HEK293T (cell line): ENCODE measurements at regions not wholly inside any gene's neighbourhood (a gene's known extent, or its start where the extent isn't known, plus 50 kb on each side); places are given as distances from the start of the nearest gene placed in this dataset.

Experiments
- CTCF ChIA-PET: fragments of 350-600 bp; formaldehyde crosslinking; extraction: SDS; loops from one replicate; lab custom pipeline; 2021; ENCODE audit warnings: antibody characterized with exemption, inconsistent platforms; lab: Yijun Ruan, JAX
- POLR2A ChIA-PET: fragments of 350-600 bp; formaldehyde crosslinking; extraction: SDS; loops from one replicate; lab custom pipeline; 2020; ENCODE audit warnings: antibody characterized with exemption, inconsistent platforms; lab: Yijun Ruan, JAX
- DNase-seq: peaks from one replicate; pipeline ENCODE4 v3.0.0; 2012; ENCODE audit warnings: mixed read lengths; ENCODE audit errors: extremely low spot score
- ARNT ChIP-seq: fragments of 450-650 bp; IDR thresholded peaks from 2 replicates; pipeline ENCODE4 v1.6.1; 2017; ENCODE audit warnings: mild to moderate bottlenecking
- BHLHE40 ChIP-seq: fragments of 450-650 bp; IDR thresholded peaks from 2 replicates; pipeline ENCODE4 v1.6.1; 2016; ENCODE audit warnings: mild to moderate bottlenecking, moderate library complexity, borderline replicate concordance
- CTBP1 ChIP-seq: fragments of 450-650 bp; IDR thresholded peaks from 2 replicates; pipeline ENCODE4 v1.6.1; 2016; ENCODE audit warnings: borderline replicate concordance
- ELF4 ChIP-seq: fragments of 450-650 bp; IDR thresholded peaks from 2 replicates; pipeline ENCODE4 v1.6.1; 2017; ENCODE audit warnings: antibody characterized with exemption
- FOXA1 ChIP-seq: fragments of 450-650 bp; IDR thresholded peaks from 2 replicates; pipeline ENCODE4 v1.6.1; 2016; ENCODE audit warnings: mild to moderate bottlenecking
- FOXK2 ChIP-seq: fragments of 450-650 bp; IDR thresholded peaks from 2 replicates; pipeline ENCODE4 v1.6.1; 2016; ENCODE audit warnings: mild to moderate bottlenecking
- FOXM1 ChIP-seq: fragments of 450-650 bp; IDR thresholded peaks from 2 replicates; pipeline ENCODE4 v1.6.1; 2017; ENCODE audit warnings: mild to moderate bottlenecking, borderline replicate concordance
- HDGF ChIP-seq: fragments of 450-650 bp; IDR thresholded peaks from 2 replicates; pipeline ENCODE4 v1.6.1; 2017; ENCODE audit warnings: antibody characterized with exemption, borderline replicate concordance
- L3MBTL2 ChIP-seq: fragments of 450-650 bp; conservative IDR thresholded peaks from 2 replicates; pipeline ENCODE4 v1.6.1; 2016; ENCODE audit warnings: mild to moderate bottlenecking
- LEF1 ChIP-seq: fragments of 450-650 bp; IDR thresholded peaks from 2 replicates; pipeline ENCODE4 v1.6.1; 2017; ENCODE audit warnings: mild to moderate bottlenecking, borderline replicate concordance
- NFRKB ChIP-seq: fragments of 450-650 bp; IDR thresholded peaks from 2 replicates; pipeline ENCODE4 v1.6.1; 2016; ENCODE audit warnings: mild to moderate bottlenecking, moderate library complexity
- SP1 ChIP-seq: fragments of 450-650 bp; IDR thresholded peaks from 2 replicates; pipeline ENCODE4 v1.6.1; 2017
- SUZ12 ChIP-seq: fragments of 450-650 bp; IDR thresholded peaks from 2 replicates; pipeline ENCODE4 v1.6.1; 2016; ENCODE audit warnings: mild to moderate bottlenecking
- TARDBP ChIP-seq: fragments of 450-650 bp; IDR thresholded peaks from 2 replicates; pipeline ENCODE4 v1.6.1; 2016
- ZNF384 ChIP-seq: fragments of 450-650 bp; IDR thresholded peaks from 2 replicates; pipeline ENCODE4 v1.6.1; 2016
- TF ChIP-seq, protein P1 (sequence below): fragments of 450-650 bp; IDR thresholded peaks from 2 replicates; pipeline ENCODE4 v1.6.1; 2016

DNA sequence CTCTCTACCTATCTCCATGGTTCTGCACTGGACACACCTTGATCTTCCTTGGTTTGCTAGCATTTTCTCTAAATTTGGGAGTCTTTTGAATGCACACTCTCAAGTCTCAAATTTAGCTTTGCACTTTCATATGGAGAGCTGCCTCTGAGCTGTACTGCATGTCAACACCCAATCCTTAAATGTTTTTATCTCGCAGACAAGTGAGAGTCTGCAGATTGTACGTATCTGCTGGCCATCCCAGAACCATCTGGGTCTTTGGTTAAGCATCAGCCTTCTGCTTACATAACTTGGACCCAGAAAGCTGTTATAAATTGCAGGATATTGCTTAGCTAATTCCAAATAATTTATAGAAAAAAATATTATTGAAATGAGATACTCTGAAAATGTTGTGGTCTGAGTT lies 111.4 kb upstream of the GRAMD2B start:
- CTCF ChIA-PET, result no interaction called here
- TF ChIP-seq, protein P1, sequence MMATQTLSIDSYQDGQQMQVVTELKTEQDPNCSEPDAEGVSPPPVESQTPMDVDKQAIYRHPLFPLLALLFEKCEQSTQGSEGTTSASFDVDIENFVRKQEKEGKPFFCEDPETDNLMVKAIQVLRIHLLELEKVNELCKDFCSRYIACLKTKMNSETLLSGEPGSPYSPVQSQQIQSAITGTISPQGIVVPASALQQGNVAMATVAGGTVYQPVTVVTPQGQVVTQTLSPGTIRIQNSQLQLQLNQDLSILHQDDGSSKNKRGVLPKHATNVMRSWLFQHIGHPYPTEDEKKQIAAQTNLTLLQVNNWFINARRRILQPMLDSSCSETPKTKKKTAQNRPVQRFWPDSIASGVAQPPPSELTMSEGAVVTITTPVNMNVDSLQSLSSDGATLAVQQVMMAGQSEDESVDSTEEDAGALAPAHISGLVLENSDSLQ, result no peak
- TF ChIP-seq TARDBP, result no peak
- TF ChIP-seq NFRKB, result no peak
- TF ChIP-seq CTBP1, result no peak
- no peak for TF ChIP-seq L3MBTL2
- no peak for TF ChIP-seq ELF4
- no peak for TF ChIP-seq ARNT
- TF ChIP-seq LEF1, result no peak
- TF ChIP-seq BHLHE40, result no peak
- TF ChIP-seq FOXA1, result no peak
- TF ChIP-seq FOXM1, result no peak
- no peak for TF ChIP-seq SUZ12
- TF ChIP-seq SP1, result no peak
- TF ChIP-seq HDGF, result no peak
- no peak for TF ChIP-seq ZNF384
- TF ChIP-seq FOXK2, result no peak
- no peak for DNase-seq
- POLR2A ChIA-PET, result no interaction called here

DNA sequence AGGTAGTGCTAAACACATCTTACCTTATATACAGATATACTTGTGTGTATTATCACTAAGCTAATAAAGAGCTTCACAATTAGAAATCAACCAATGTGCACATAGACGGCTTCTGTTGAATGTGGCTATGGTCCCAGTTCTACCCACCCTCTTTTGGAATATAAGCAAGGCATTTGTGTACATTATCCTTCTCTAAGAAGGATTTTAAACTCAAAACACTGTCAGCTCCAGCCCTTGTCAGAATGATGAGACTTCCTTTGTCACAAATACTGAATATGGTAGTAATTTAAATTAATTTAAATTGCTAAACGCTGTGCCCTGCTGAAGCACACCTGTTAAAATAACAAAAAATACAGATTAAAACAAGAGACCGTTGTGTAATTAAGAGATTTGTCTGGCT lies 107.9 kb upstream of the GRAMD2B start:
- ChIA-PET CTCF (no interaction called here), POLR2A (no interaction called here)
- no peak for TF ChIP-seq BHLHE40
- TF ChIP-seq SP1, result no peak
- TF ChIP-seq ZNF384, result no peak
- no peak for TF ChIP-seq LEF1
- TF ChIP-seq NFRKB, result no peak
- no peak for TF ChIP-seq ARNT
- no peak for TF ChIP-seq FOXA1
- no peak for TF ChIP-seq ELF4
- no peak for TF ChIP-seq TARDBP
- TF ChIP-seq HDGF, result no peak
- TF ChIP-seq L3MBTL2, result no peak
- TF ChIP-seq, protein P1, result no peak
- TF ChIP-seq FOXM1, result no peak
- TF ChIP-seq SUZ12, result no peak
- TF ChIP-seq FOXK2, result no peak
- no peak for TF ChIP-seq CTBP1
- DNase-seq, result no peak

DNA sequence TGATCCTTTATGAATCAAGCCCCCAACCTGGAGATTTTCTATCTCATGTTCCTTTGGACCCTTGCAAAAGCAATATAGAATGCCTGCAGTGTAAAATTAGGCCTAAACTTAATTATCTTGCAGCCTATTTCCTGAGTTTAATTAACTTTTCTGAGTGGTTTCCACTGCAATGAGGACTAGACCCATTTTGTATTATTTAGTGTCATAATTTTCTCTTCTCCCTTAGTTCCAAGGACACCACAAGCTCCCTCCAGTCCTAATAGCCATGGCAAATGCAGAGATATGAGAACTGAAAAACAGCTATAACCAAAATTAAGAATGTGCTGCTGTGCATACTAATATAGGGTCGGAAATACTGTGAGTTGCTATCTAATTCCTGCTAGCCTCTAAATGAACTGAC lies 90.9 kb upstream of the GRAMD2B start:
- ChIA-PET POLR2A (no interaction called here), CTCF (interaction anchor here (0.6 kb wide), 1 partner anchor 1007 kb away, joined by 4 read pairs; no protein-coding TSS in a partner anchor)

GRCh38 chr5:126334760-126335159 lies 88.4 kb upstream of the GRAMD2B start:
- DNase-seq, result no peak

More for the DNA sequence above, 90.9 kb upstream of the GRAMD2B start:
- TF ChIP-seq FOXK2 (no peak), TARDBP (no peak), SUZ12 (no peak), ZNF384 (no peak), ARNT (no peak), CTBP1 (no peak), HDGF (no peak), SP1 (no peak), FOXM1 (no peak), NFRKB (no peak), L3MBTL2 (no peak), BHLHE40 (no peak)
- DNase-seq, result no peak

DNA sequence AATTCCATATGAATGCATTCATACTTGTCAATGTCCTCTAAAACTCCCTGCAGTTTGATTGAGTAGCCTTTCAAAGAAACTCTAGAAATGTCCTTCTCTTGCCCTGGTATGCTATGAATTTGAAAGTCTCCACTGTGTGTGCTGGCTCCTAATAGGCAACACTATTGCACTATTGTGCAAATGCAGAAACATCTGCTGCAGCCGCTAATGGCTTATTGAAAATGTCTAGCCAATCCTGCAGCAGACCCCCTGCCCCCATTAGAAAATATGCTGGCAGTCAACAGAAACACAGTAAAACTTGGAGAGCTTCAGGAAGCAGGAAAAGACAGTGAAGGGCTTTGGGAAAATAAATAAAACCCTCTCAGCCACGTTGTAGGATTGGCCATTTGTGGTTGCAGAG lies 87.3 kb upstream of the GRAMD2B start:
- ChIA-PET CTCF (no interaction called here), POLR2A (no interaction called here)
- no peak for DNase-seq
- TF ChIP-seq FOXK2 (no peak), SUZ12 (no peak), HDGF (no peak), TARDBP (no peak), BHLHE40 (no peak), NFRKB (no peak), ARNT (no peak), LEF1 (no peak), ZNF384 (no peak), L3MBTL2 (no peak), CTBP1 (no peak), FOXM1 (no peak), FOXA1 (no peak), ELF4 (no peak)
- TF ChIP-seq, protein P1, result no peak

More at GRCh38 chr5:126334760-126335159, 88.4 kb upstream of the GRAMD2B start:
- no peak for TF ChIP-seq TARDBP
- POLR2A ChIA-PET, result no interaction called here
- CTCF ChIA-PET, result no interaction called here

- CTCF ChIA-PET, result interaction anchor here (0.6 to 2.4 kb wide), 7 partner anchors 12 to 313 kb away, joined by 3 to 9 read pairs (median 3); no protein-coding TSS in a partner anchor
- no peak for DNase-seq
- POLR2A ChIA-PET, result no interaction called here
- TF ChIP-seq CTBP1 (no peak), L3MBTL2 (no peak), BHLHE40 (no peak), ELF4 (no peak), LEF1 (no peak), FOXK2 (no peak), SUZ12 (no peak), TARDBP (no peak), HDGF (no peak), NFRKB (no peak)
These were observed 84.6 kb upstream of the GRAMD2B start for GRCh38 chr5:126338635-126339034.
